ENCODE measurements at regions not wholly inside any gene's neighbourhood (a gene's known extent, or its start where the extent isn't known, plus 50 kb on each side); places are given as distances from the start of the nearest gene placed in this dataset.

DNA sequence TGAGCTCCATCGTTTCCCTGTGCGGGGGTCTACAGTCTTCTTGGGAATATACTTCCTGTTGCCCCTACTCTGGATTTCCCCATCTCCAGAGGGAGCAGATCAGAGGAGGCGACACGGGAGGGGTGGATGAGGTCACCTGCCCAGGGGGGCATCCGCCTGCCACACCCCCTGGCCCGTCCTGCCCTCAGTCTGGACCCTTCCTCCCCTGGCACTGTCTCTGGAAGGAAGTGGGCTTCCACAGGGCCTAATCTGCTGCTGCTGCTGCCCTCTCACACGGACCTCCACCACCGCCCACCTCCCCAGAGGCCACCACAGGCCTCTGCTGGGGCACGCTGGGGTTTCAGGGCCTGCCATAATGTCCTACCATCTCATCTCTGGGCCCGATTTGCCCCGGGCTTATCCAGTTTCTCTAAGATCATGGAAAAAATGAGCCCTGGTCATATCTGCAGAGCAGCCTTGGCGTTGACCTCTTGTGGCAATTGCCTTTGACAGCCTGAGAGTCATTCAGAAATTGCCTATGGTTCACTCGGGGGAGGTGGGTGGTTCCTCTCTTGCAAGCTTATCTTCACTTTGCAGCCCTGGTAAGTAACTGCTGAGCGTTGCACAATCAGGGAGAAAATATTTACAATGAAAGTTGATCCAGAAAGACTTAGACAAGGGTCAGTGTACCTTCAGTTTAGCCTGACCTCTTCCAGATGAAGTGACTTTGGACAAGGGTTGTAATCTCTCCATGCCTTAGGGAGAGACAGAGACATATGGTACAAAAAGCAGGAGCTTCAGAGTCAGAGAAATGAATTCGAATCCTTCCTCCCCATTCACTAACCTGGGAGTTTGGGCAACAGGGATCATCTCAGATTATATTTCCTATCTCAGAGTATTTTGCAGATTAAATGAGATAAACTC lies 252.4 kb downstream of the TOMM20 start:
- peak in 1 of 3 experiments; percentile 24 for DNase-seq

DNA sequence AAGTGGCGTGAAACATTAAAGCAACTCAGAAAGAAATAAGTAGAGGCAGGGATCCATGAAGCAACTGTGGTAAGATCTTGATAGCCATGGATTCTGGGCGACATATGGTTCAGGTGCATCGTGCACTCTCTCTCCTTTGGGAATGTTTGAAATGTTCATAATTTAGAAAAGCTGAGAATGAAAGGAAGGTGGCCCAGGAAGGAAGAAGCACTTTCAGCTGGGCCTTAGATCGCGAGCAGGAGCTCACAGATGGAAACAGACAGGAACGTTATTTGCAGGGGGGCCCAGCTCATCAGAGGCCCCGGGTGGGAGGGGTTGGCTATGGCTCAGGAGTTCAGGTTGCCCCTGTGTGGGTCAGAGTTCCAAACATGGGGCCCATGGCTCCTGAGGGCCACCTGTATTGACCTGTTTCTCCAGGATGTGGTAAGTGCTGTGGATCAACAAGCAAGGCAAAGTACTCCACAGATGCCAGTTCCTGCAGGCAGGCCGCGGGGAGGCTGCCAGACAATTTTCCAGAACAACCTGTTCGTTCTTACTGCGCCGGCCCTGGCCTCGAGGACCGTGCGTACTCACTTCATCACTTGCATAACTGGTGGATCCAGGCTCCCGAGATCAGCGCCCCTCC lies 253.2 kb downstream of the TOMM20 start:
- DNase-seq: no peak

DNA sequence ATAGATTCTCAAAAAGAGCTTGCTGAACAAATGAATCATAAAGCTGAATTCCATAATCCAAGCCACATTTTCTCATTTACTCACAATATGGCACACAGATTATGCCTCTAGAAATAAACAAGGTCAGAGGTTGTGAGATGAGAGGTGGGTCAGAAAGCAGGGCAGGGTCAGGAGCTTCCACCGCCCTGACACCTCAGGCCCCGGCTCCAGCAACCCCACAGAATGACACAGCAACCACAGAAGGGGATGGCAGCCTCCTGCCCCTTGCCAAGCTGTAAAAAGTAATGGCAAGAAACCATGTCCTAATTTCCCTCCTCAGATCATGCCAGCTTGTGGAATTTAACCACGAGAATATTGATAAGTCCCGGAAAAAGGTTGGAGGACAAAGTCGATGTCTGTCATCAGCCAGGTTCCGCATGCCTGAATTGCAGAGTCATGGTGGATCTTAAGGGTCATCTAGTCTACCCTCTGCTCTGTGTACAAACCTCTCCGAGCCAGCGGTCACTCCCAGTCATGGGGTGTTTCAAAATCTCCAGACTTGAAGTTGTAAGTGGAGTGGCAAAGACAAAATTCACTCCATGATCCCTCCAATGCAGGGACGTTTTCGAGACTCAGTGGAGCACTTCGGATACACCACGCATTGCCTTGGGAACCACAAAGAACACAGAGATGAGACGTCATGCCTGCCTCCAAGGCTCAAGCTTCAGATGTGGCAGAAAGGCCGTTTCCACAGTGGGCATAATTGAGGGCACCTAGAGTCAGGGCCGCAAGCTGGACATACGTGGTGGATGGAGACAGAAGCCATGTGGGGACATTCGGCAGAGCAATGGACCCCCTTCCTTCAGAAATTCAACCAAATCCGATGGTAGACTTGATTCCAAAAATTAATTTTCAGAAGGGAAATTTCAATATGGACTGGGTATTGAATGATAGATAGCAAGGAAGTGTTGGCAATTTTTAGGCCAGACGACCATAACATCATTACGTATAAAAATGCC lies 254.0 kb downstream of the TOMM20 start:
- no peak for DNase-seq

DNA sequence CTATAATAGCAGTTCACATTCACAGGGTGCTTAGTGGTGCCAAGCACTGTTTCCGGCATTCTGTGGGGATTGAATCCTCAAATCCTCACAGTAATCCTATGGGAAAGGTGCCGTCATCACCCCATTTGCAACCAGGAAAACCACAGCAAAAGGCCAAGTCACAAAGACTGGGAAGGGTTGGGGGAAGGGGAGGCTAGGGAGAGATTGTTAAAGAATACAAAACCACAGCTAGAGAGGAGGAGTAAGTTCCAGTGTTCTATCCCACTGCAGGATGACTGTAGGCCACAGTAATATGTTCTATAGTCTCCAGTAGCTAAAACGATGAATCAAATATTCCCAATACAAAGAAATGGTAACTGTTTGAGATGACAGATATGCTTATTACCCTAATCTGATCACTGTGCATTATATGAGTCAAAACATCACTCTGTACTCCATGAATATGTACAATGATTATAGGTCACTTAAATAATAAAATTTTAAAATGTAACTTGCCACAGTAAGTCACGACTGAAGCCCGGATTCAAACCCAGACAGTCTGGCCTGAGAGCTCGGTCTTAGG lies 256.8 kb downstream of the TOMM20 start:
- DNase-seq: no peak

DNA sequence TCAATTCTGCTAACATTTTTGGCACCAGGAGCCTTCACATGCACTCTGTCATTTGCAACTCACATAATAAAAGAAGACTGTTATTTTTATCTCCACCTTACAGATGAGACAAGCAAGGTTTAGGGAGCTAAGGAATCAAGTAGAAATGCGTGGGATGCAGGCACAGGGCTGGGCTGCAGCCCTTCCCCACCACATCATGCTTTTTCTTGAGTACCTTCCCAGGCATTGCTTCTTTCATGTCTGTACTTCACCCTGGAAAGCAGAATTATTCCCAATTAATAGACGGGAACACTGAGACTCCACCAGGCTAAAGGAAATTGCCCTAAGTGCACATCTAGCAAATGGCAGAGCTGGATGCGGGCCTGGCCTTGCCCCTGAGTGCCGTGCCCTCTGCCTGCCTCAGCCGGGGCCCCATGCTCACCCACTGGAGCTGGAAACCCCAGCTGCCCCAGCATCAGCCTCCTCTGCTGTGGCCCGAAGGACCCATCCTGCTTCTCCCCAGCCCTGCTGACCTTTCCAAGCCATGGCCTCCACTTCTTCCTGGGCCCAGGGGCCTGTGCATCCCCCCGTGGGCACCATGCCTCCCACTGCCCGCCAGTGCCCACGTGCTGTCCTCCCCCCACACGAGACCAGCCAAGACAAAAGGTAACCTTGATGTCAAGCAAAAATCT lies 257.5 kb downstream of the TOMM20 start:
- DNase-seq: no peak

GRCh38 chr1:234870020-234870981 lies 258.3 kb downstream of the TOMM20 start:
- DNase-seq: peak in 1 of 3 experiments; percentile 56

- DNase-seq: peak in 2 of 3 experiments; percentile 15 to 47
Measured at GRCh38 chr1:234869182-234870019, 259.2 kb downstream of the TOMM20 start.

GRCh38 chr1:234868296-234869147 lies 258.5 kb upstream of the IRF2BP2 start:
- no peak for DNase-seq

DNA sequence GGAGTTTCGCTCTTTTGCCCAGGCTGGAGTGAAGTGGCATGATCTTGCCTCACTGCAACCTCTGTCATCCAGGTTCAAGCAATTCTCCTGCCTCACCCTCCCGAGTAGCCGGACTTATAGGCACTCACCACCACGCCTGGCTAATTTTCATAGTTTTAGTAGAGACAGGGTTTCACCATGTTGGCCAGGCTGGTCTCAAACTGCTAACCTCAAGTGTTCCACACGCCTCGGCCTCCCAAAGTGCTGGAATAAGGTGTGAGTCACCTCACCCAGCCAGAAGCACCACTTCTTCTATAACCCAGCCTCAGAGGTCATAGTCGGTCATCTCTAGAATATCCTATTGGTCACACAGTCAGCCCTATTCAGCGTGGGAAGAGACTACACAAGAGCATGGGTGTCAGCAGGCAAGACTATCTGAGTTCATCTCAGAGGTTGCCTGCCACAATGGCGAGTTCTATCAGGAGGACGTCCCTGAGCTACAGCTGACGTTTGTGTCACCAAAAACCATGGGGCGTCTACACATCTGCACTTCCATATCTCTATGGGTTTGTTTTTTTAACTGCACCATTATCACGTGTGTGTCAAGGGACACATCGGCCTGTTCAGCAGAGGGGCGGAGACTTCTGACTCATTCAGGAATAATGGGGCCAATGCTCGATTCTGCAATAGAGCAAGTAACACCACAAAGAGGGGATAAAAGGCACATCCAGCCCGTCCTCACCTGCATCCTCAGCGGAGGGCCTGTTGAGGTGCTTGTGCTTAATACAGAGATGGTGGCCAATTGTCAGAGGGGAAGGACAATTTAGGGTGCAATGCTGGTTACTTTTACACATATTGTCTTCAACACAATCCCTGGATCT lies 256.3 kb upstream of the IRF2BP2 start:
- no peak for DNase-seq

DNA sequence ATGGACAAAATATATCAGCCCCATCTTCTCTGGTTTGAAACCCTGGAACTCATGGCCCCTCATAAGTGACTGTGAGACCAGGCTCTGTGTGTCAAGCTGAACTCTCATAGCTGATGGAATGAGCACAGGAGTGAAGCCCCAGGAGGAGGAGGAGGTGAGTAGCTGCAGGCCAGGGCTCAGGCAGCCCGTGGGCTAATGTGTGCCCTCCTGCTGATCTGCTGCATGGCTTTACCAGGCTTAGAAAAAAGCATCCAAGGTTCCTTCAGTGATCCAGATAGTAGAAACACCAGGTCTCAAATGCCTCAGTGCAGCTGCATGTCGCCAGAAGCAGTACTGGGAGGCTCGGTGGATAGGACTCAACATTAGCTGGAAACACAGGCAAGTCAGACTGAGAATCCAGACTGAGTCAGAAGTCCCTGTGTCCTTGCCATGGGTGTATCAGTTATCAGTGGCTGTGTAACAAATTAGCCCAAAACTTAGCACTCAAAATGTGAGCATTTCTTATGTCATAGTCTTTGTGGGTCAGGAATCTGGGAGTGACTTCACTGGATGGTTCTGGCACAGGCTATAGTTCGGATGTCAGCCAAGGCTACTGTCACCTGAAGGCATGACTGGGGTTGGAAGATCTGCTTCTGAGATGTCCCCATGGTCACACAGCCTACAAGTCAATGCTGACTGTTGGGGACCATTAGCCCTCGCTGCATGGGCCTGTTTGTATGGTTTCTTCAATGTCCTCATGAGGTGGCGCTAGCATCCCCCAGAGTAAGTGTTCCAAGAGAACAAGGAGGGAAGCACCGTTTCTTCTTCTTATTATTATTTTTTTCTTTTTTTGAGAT lies 255.4 kb upstream of the IRF2BP2 start:
- no peak for DNase-seq

DNA sequence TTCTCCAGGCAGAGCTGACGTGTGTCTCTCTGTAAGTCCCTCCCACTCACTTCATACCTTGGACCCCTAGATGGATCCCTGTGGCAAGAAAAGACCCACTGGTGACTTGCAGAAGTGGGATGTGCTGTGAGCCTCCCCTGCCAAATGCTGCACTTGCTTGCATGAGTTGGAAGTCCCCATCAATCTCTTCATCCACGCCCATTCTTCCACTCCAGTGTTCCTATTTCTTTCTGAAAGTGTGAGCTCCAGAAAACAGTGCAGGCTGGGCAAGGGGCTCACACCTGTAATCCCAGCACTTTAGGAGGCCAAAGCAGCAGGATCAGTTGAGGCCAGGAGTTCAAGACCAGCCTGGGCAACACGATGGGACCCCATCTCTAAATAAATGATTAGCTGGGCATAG lies 254.1 kb upstream of the IRF2BP2 start:
- DNase-seq: no peak

DNA sequence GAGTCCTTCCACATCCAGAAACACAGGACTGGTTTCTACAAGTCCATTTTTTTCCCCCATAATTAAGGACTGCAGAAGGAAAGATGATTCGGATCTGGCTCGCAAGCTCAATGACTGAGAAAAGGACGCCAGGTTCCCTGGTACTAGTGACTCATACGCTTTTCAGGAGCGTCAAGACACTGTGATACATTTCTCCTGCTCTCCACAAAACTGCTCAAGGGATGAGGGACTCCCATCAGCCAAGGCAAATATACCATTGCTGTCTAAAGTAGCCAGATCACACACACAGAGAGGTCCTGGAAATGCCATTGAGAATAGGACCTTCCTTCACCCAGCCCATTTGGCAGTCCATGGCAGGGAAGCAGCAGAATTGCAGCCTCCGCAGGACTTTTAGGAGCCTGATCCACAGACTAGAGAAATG lies 253.6 kb upstream of the IRF2BP2 start:
- DNase-seq: no peak

DNA sequence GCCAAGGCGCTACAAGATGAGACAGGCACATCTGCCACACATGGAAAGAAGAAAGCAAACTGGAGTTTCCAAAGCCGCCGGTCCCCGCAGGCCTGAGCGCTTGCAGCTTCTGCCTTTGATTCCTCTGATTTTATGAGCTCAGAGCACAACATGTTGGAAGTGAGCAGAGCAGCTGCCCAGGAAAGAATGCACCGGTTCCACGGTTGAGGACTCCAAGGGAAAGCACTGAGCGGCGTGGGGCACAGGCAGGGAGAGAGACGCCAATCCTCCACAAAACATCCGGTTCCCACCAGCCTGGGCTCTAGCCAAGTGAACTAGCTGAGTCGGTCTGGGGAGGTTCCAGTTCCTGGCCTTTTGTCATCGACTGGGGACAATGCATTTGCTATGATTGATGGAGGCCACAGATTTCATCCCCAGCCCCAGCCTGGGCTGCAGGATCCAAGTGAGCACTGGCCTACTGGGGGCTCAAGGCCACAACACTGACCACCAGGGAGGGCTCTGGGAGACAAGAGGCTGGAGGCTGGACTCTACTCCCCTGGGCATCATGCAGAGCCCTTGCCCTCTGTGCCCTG lies 253.1 kb upstream of the IRF2BP2 start:
- DNase-seq: no peak

DNA sequence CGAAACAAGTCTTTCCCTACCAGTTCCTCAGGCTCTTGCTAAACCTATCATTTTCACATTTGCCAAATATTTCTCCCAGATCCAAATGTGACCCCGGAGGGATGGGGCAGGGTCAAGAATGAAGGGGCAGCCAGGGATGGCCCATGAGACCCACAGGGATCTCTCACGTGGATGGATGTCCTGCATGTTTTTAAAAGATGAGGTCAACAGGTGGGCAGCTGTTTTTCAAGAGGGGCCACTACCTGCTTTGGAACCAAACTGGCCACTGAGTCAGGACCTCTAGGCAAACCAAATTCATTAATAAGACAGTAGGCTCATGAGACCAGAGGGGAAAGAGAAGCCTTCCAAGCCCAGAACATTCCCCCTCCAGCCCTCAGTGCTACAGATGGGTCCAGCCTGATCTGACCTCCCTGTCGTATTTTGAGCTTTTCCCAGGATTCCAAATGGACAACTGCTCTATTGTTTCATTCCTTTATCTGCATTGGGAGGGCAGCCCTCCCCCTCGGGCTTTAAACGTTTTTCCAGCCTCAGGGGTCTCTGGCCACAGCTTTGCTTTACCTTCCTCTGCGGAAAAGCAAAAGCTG lies 252.5 kb upstream of the IRF2BP2 start:
- DNase-seq: no peak

GRCh38 chr1:234861761-234862160 lies 251.8 kb upstream of the IRF2BP2 start:
- no peak for DNase-seq

- no peak for DNase-seq
Measured at GRCh38 chr1:234861024-234861620, 251.1 kb upstream of the IRF2BP2 start.

Data from NCI-H1417 (cell line).